ENCODE measurements at regions not wholly inside any gene's neighbourhood (a gene's known extent, or its start where the extent isn't known, plus 50 kb on each side); places are given as distances from the start of the nearest gene placed in this dataset.

DNA sequence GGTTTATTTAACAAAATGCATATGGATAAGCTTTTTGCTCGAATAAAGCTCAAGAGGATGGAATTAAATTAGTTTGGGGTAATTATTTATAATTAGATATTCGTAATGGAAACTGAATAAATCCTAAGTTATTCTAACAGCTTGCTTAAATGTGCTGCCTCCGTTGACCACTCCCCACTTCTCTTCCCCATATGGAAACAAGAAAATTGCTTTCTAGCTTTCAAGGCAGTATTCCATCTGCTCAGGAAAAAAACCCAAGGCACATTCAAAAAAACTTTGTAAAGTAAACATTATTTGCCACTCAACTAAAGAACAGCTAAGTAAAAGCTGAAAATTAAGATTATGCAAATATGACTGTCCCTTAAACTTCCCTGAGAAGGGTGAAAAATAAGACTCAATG, 369.2 kb downstream of the HAO1 start:
- TF ChIP-seq POLR2AphosphoS5 (IDR thresholded peaks at IDR 0.05; ENCODE audit: low read depth, low read length): no peak
- TF ChIP-seq, protein P1, sequence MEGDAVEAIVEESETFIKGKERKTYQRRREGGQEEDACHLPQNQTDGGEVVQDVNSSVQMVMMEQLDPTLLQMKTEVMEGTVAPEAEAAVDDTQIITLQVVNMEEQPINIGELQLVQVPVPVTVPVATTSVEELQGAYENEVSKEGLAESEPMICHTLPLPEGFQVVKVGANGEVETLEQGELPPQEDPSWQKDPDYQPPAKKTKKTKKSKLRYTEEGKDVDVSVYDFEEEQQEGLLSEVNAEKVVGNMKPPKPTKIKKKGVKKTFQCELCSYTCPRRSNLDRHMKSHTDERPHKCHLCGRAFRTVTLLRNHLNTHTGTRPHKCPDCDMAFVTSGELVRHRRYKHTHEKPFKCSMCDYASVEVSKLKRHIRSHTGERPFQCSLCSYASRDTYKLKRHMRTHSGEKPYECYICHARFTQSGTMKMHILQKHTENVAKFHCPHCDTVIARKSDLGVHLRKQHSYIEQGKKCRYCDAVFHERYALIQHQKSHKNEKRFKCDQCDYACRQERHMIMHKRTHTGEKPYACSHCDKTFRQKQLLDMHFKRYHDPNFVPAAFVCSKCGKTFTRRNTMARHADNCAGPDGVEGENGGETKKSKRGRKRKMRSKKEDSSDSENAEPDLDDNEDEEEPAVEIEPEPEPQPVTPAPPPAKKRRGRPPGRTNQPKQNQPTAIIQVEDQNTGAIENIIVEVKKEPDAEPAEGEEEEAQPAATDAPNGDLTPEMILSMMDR (IDR thresholded peaks at IDR 0.05): no peak
- TF ChIP-seq SIN3A (IDR thresholded peaks at IDR 0.05; ENCODE audit: borderline replicate concordance, insufficient read depth, low read depth, low read length): no peak

Data from Panc1 (cell line).